ENCODE measurements at regions not wholly inside any gene's neighbourhood (a gene's known extent, or its start where the extent isn't known, plus 50 kb on each side); places are given as distances from the start of the nearest gene placed in this dataset.

DNA sequence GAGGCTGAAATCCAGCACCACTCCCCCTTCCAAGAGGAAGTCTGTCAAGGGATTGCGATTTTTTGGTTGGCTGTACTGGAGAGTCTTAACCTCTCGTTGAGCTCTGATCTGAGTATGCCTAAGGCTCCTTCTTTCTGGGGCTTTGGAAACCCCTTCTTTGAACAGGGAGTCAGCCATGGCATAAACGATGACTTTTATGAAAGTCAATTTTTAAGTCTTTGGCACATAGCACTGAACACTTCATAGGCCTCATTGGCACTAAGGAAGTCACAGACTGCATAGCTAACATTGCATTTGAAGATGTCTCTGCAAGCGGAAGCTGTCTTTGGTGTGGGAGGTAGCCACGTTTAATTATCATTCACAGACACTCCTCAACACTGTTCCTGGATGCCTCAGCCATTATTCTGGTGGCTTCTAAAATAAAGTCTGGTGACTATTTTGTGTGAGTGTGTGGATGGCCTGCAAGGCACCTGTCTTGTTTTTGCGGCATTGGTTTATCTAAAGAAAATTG, 148.2 kb upstream of the NCK2 start:
- H3K4me3 ChIP-seq (ENCODE audit: control insufficient read depth in 1 of 7, extremely low read depth in 1 of 7, insufficient read depth in 4 of 7, low read depth in 2 of 7, low read length in 6 of 7), result no peak overlapping the region
- H3K9me3 ChIP-seq (ENCODE audit: control extremely low read depth in 1 of 5, control insufficient read depth in 4 of 5, insufficient read depth in 2 of 5, low read depth in 1 of 5, low read length in 4 of 5), result no peaks in the 10 kb centered on the region
- POLR2A ChIA-PET, result no interaction called here
- CTCF ChIA-PET, result interaction anchor here (0.6 kb wide), 1 partner anchor 12 kb away, joined by 3 read pairs; no protein-coding TSS in a partner anchor
- WGBS (ENCODE audit: insufficient coverage), result 94% methylated on average over 4 of the region's 6 CpGs
- H3K36me3 ChIP-seq (ENCODE audit: control insufficient read depth in 4 of 4, insufficient read depth in 4 of 4, low read length in 3 of 4), result no peaks in the 10 kb centered on the region
- H3K27ac ChIP-seq (ENCODE audit: insufficient read depth in 1 of 2, low read depth in 1 of 2, low read length in 2 of 2, poor library complexity in 1 of 2, severe bottlenecking in 2 of 2), result no peak overlapping the region
- no peak for DNase-seq
- H3K4me1 ChIP-seq (ENCODE audit: control extremely low read depth in 1 of 4, control insufficient read depth in 4 of 4, insufficient read depth in 4 of 4, low read length in 3 of 4), result no peaks in the 10 kb centered on the region
- no peaks in the 10 kb centered on the region for H3K27me3 ChIP-seq (replicated peaks in 2 of 5; ENCODE audit: control insufficient read depth in 4 of 5, insufficient read depth in 5 of 5, low read length in 4 of 5)

DNA sequence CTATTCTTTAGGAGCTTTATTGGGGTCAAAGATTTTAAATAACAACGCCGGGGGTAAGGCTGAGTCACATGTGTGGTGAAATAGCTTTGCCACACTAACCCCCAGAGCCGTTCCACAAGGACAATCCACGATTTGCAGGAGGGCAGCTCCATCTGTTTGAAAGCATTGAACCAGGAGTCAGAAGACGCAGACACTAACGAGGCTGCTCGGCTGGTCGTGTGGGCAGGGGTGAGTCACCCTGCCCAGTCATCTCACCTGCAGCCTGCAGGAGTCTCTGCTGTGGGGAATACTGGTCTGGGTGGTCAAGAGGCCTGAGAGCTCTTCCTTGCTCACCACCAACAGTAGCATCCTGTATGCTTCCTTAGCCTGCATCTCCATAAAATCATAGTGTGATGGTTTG, 149.2 kb upstream of the NCK2 start:
- WGBS (ENCODE audit: insufficient coverage), result 88% methylated on average over 8 of the region's 8 CpGs
- ChIA-PET POLR2A (interaction anchor here (0.6 kb wide), 1 partner anchor 184 kb away, joined by 3 read pairs; no protein-coding TSS in a partner anchor), CTCF (interaction anchor here (0.6 kb wide), 1 partner anchor 13 kb away, joined by 3 read pairs; no protein-coding TSS in a partner anchor)
- Histone ChIP-seq H3K4me3 (ENCODE audit: control insufficient read depth in 1 of 7, extremely low read depth in 1 of 7, insufficient read depth in 4 of 7, low read depth in 2 of 7, low read length in 6 of 7) (no peak overlapping the region), H3K4me1 (ENCODE audit: control extremely low read depth in 1 of 4, control insufficient read depth in 4 of 4, insufficient read depth in 4 of 4, low read length in 3 of 4) (no peaks in the 10 kb centered on the region), H3K27me3 (replicated peaks in 2 of 5; ENCODE audit: control insufficient read depth in 4 of 5, insufficient read depth in 5 of 5, low read length in 4 of 5) (no peaks in the 10 kb centered on the region), H3K36me3 (ENCODE audit: control insufficient read depth in 4 of 4, insufficient read depth in 4 of 4, low read length in 3 of 4) (no peaks in the 10 kb centered on the region), H3K27ac (ENCODE audit: insufficient read depth in 1 of 2, low read depth in 1 of 2, low read length in 2 of 2, poor library complexity in 1 of 2, severe bottlenecking in 2 of 2) (no peak overlapping the region), H3K9me3 (ENCODE audit: control extremely low read depth in 1 of 5, control insufficient read depth in 4 of 5, insufficient read depth in 2 of 5, low read depth in 1 of 5, low read length in 4 of 5) (no peaks in the 10 kb centered on the region)
- DNase-seq, result no peak

DNA sequence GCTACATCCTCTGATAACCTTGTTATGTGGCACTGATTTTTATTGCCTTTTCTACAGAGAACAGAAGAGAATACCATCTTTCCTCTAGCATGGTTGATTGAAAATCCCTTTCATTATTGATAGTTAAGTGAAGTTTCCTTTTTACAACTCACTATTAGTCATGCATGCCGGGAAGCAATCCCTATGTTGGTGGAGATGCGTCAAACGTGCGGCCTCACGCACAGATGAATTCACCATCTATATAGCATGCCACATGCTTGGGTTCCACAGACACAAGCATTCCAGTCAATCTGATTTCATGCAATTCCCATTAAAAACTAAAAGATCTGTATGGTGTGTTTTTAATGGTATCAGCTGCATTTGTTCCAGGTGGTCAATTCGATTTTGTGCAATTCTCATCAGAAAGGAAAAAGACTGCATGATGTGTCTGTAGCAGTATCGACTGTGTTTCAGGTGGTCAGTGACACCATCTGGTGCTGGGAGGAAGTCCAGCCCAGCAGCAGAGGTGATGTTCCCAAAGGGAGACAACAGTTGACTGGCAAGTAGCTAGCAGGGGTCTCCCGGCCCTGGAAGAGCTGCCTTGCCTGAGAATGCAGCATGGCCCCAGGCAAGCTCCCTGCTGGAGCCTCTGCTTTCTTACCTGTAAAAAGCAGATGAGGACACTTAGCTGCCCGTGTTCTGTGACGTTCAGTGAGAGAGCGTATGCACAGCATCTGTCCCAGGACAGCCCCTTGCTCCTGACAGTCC, 151.3 kb upstream of the NCK2 start:
- POLR2A ChIA-PET, result no interaction called here
- no peaks in the 10 kb centered on the region for H3K4me1 ChIP-seq (ENCODE audit: control extremely low read depth in 1 of 4, control insufficient read depth in 4 of 4, insufficient read depth in 4 of 4, low read length in 3 of 4)
- WGBS (ENCODE audit: insufficient coverage), result 92% methylated on average over 6 of the region's 11 CpGs

DNA sequence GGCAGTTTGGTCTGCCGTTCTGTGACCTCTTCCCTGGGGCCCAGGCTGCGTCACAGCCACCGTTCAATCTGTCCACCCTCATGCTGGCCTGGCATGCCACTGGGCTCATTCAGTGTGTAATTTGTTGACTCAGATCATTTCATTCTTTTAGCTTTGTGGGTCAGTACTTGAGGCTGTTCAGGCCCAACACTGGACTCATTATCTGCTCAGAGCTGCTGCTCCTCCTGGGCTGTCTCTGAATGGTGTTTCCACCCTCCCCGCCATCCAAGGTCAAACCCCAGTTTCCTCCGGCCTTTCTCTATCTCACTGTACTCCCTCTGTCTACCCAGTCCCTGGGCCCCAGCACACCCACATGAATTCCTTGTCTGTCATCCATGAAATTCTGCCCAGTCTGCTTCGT, 152.4 kb upstream of the NCK2 start:
- no peaks in the 10 kb centered on the region for H3K36me3 ChIP-seq (ENCODE audit: control insufficient read depth in 4 of 4, insufficient read depth in 4 of 4, low read length in 3 of 4)
- ChIA-PET POLR2A (no interaction called here), CTCF (interaction anchor here (0.7 kb wide), 1 partner anchor 11 kb away, joined by 3 read pairs; no protein-coding TSS in a partner anchor)
- WGBS (ENCODE audit: insufficient coverage), result 98% methylated on average over 6 of the region's 6 CpGs
- H3K27me3 ChIP-seq (replicated peaks in 2 of 5; ENCODE audit: control insufficient read depth in 4 of 5, insufficient read depth in 5 of 5, low read length in 4 of 5), result no peaks in the 10 kb centered on the region
- peaks cover 0 to 14% (median 5%) of the 10 kb centered on the region in 5 experiments for H3K9me3 ChIP-seq (ENCODE audit: control extremely low read depth in 1 of 5, control insufficient read depth in 4 of 5, insufficient read depth in 2 of 5, low read depth in 1 of 5, low read length in 4 of 5)
- DNase-seq, result no peak
- no peaks in the 10 kb centered on the region for H3K4me1 ChIP-seq (ENCODE audit: control extremely low read depth in 1 of 4, control insufficient read depth in 4 of 4, insufficient read depth in 4 of 4, low read length in 3 of 4)
- H3K27ac ChIP-seq (ENCODE audit: insufficient read depth in 1 of 2, low read depth in 1 of 2, low read length in 2 of 2, poor library complexity in 1 of 2, severe bottlenecking in 2 of 2), result no peak overlapping the region
- H3K4me3 ChIP-seq (ENCODE audit: control insufficient read depth in 1 of 7, extremely low read depth in 1 of 7, insufficient read depth in 4 of 7, low read depth in 2 of 7, low read length in 6 of 7), result no peak overlapping the region

More for the DNA sequence above, 151.3 kb upstream of the NCK2 start:
- CTCF ChIA-PET, result no interaction called here
- H3K4me3 ChIP-seq (ENCODE audit: control insufficient read depth in 1 of 7, extremely low read depth in 1 of 7, insufficient read depth in 4 of 7, low read depth in 2 of 7, low read length in 6 of 7), result no peak overlapping the region
- H3K27ac ChIP-seq (ENCODE audit: insufficient read depth in 1 of 2, low read depth in 1 of 2, low read length in 2 of 2, poor library complexity in 1 of 2, severe bottlenecking in 2 of 2), result no peak overlapping the region
- no peaks in the 10 kb centered on the region for H3K27me3 ChIP-seq (replicated peaks in 2 of 5; ENCODE audit: control insufficient read depth in 4 of 5, insufficient read depth in 5 of 5, low read length in 4 of 5)
- H3K9me3 ChIP-seq (ENCODE audit: control extremely low read depth in 1 of 5, control insufficient read depth in 4 of 5, insufficient read depth in 2 of 5, low read depth in 1 of 5, low read length in 4 of 5), result peaks cover 0 to 10% (median 5%) of the 10 kb centered on the region in 5 experiments
- H3K36me3 ChIP-seq (ENCODE audit: control insufficient read depth in 4 of 4, insufficient read depth in 4 of 4, low read length in 3 of 4), result no peaks in the 10 kb centered on the region
- DNase-seq, result no peak

DNA sequence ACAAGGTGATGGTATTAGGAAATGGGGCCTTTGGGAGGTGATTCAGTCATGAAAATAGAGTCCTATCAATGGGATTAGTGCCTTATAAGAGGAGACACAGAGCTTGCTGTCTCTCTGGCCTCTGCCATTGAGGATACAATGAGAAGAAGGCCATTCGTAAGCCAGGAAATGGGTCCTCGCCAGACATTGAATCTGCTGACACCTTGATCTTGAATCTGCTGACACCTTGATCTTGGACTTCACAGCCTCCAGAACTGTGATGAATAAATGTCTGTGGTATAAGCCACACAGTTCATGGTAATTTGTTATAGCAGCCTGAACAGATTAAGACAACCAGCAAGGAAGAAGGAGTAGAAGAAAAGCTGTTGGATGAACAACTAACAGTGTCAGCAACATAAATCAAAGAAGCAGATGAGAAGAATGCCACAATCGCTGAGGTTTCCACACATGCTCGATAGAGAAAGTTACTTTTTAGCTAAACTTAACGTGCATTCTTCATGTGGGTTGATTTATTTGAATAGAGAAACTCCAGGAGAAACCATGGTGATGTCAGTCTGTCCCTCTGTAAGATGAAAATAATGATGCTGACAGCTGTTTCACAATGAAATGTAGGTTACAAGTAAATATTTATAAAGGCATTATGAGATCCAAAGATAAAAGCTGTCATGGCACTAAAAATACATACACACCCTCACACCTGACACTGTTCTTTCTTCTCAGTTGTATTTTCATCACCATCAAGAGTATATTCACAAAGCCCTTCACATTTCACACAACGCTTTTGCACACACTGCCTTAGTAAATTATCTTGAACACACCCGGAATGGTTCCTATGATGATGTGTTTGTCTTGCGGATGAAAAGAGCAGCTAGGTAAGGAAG, 153.7 kb upstream of the NCK2 start:
- WGBS (ENCODE audit: insufficient coverage), result 91% methylated on average over 5 of the region's 8 CpGs
- Histone ChIP-seq H3K27ac (ENCODE audit: insufficient read depth in 1 of 2, low read depth in 1 of 2, low read length in 2 of 2, poor library complexity in 1 of 2, severe bottlenecking in 2 of 2) (no peak overlapping the region), H3K36me3 (ENCODE audit: control insufficient read depth in 4 of 4, insufficient read depth in 4 of 4, low read length in 3 of 4) (no peaks in the 10 kb centered on the region), H3K9me3 (ENCODE audit: control extremely low read depth in 1 of 5, control insufficient read depth in 4 of 5, insufficient read depth in 2 of 5, low read depth in 1 of 5, low read length in 4 of 5) (peaks cover 0 to 14% (median 5%) of the 10 kb centered on the region in 5 experiments), H3K27me3 (replicated peaks in 2 of 5; ENCODE audit: control insufficient read depth in 4 of 5, insufficient read depth in 5 of 5, low read length in 4 of 5) (no peaks in the 10 kb centered on the region), H3K4me3 (ENCODE audit: control insufficient read depth in 1 of 7, extremely low read depth in 1 of 7, insufficient read depth in 4 of 7, low read depth in 2 of 7, low read length in 6 of 7) (no peak overlapping the region), H3K4me1 (ENCODE audit: control extremely low read depth in 1 of 4, control insufficient read depth in 4 of 4, insufficient read depth in 4 of 4, low read length in 3 of 4) (no peaks in the 10 kb centered on the region)
- DNase-seq, result no peak
- ChIA-PET CTCF (interaction anchor here (1.4 kb wide), 1 partner anchor 8 kb away, joined by 4 read pairs; no protein-coding TSS in a partner anchor), POLR2A (no interaction called here)

DNA sequence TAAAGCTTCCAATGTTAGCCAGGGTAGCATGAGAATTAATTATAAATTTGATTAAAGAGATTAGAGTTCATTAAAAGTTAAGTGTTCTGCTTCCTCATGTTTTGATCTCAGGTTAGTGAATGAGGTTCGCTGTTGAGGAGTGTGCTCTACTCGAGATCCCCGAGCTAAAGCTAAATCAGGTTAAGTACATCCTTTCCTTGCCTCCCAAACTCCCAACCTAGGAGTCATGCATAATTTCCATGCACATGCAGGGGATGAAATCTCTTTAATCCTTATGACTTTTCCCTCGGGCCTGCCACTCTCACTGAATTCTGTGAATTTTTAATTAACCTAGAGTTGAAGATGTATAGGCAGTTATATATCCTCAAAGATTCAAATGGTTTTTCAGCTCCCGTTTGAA, 156.1 kb upstream of the NCK2 start:
- Histone ChIP-seq H3K4me3 (ENCODE audit: control insufficient read depth in 1 of 7, extremely low read depth in 1 of 7, insufficient read depth in 4 of 7, low read depth in 2 of 7, low read length in 6 of 7) (no peak overlapping the region), H3K27ac (ENCODE audit: insufficient read depth in 1 of 2, low read depth in 1 of 2, low read length in 2 of 2, poor library complexity in 1 of 2, severe bottlenecking in 2 of 2) (no peak overlapping the region), H3K4me1 (ENCODE audit: control extremely low read depth in 1 of 4, control insufficient read depth in 4 of 4, insufficient read depth in 4 of 4, low read length in 3 of 4) (peaks cover 0 to 7% (median 3%) of the 10 kb centered on the region in 4 experiments), H3K9me3 (ENCODE audit: control extremely low read depth in 1 of 5, control insufficient read depth in 4 of 5, insufficient read depth in 2 of 5, low read depth in 1 of 5, low read length in 4 of 5) (peaks cover 0 to 14% (median 5%) of the 10 kb centered on the region in 5 experiments), H3K27me3 (replicated peaks in 2 of 5; ENCODE audit: control insufficient read depth in 4 of 5, insufficient read depth in 5 of 5, low read length in 4 of 5) (no peaks in the 10 kb centered on the region), H3K36me3 (ENCODE audit: control insufficient read depth in 4 of 4, insufficient read depth in 4 of 4, low read length in 3 of 4) (no peaks in the 10 kb centered on the region)
- DNase-seq, result no peak
- POLR2A ChIA-PET, result no interaction called here
- WGBS (ENCODE audit: insufficient coverage), result no CpG with 5 or more reads among the region's 5 CpGs
- CTCF ChIA-PET, result no interaction called here

All from common myeloid progenitor, CD34-positive (primary cell).